ENCODE measurements at regions not wholly inside any gene's neighbourhood (a gene's known extent, or its start where the extent isn't known, plus 50 kb on each side); places are given as distances from the start of the nearest gene placed in this dataset.

DNA sequence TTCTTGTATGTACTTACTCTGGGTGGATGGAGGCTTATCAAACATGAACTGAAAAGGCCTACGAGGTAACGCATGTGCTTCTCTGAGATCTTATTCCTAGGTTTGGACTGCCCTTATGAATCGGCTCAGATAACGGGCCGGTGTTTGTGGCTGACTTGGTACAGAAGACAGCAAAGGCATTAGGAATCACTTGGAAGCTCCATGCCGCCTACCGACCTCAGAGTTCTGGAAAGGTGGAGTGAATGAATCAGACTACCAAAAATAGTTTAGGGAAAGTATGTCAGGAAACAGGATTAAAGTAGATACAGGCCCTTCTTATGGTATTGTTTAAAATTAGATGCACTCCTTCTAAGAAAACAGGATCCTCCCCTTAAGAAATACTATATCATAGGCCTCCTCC is 172.4 kb upstream of the PCDH9 start:
- no peak for TF ChIP-seq EZH2 (IDR thresholded peaks at IDR 0.05; ENCODE audit: insufficient read depth, low read length)
- TF ChIP-seq CTCF (IDR thresholded peaks at IDR 0.05; ENCODE audit: insufficient read depth, low read depth, low read length), result no peak
